OCI-LY7 (cell line): ENCODE measurements at regions not wholly inside any gene's neighbourhood (a gene's known extent, or its start where the extent isn't known, plus 50 kb on each side); places are given as distances from the start of the nearest gene placed in this dataset.

Experiments used
- BruUV-seq: library from RNA; stranded (reverse); fragments of 400-500 nt; replicated peaks from 2 replicates; lab custom pipeline; 2021; lab: Mats Ljungman, UMichigan
- CTCF ChIA-PET: fragments of 300-600 bp; sonication (Branson Sonifier 250); formaldehyde crosslinking; loops from one replicate; lab custom pipeline; 2022; ENCODE audit warnings: antibody characterized with exemption; ENCODE audit not compliant: unreplicated experiment; lab: Charles Lee
- POLR2A ChIA-PET: fragments of 300-600 bp; sonication (Branson Sonifier 250); formaldehyde crosslinking; loops from one replicate; lab custom pipeline; 2022; ENCODE audit warnings: antibody characterized with exemption; lab: Charles Lee
- DNase-seq: peaks from one replicate; pipeline ENCODE4 v3.0.0-alpha.2; 2015; ENCODE audit warnings: low spot score
- H2AFZ ChIP-seq: fragments of 200-600 bp; sonication (generic), shearing (Covaris generic); 2 replicates; pipeline ENCODE4 v1.6.1; 2014; ENCODE audit warnings: mild to moderate bottlenecking, antibody characterized with exemption, low read length, moderate library complexity
- H3K27ac ChIP-seq: fragments of 200-600 bp; sonication (generic); 2 replicates; pipeline ENCODE4 v1.5.1; 2014; ENCODE audit warnings: mixed run types, low read depth, mild to moderate bottlenecking, moderate library complexity, low read length, inconsistent platforms; ENCODE audit not compliant: poor library complexity, severe bottlenecking
- H3K36me3 ChIP-seq: fragments of 200-600 bp; sonication (generic); 2 replicates; pipeline ENCODE4 v1.6.1; 2014; ENCODE audit warnings: mild to moderate bottlenecking, antibody characterized with exemption, low read length, moderate library complexity, mixed read lengths; ENCODE audit not compliant: insufficient read depth
- H3K4me1 ChIP-seq: fragments of 200-600 bp; sonication (generic); 2 replicates; pipeline ENCODE4 v1.5.1; 2014; ENCODE audit warnings: mild to moderate bottlenecking, low read length; ENCODE audit not compliant: insufficient read depth, poor library complexity, severe bottlenecking
- H3K4me2 ChIP-seq: fragments of 200-600 bp; sonication (generic); 2 replicates; pipeline ENCODE4 v1.6.1; 2014; ENCODE audit warnings: mild to moderate bottlenecking, low read length
- H3K4me3 ChIP-seq: fragments of 200-600 bp; sonication (generic); 2 replicates; pipeline ENCODE4 v1.5.1; 2014; ENCODE audit warnings: mild to moderate bottlenecking, low read depth, low read length; ENCODE audit not compliant: poor library complexity, severe bottlenecking
- H3K79me2 ChIP-seq: fragments of 200-600 bp; sonication (generic); 2 replicates; pipeline ENCODE4 v1.6.1; 2016; ENCODE audit warnings: low read depth, mild to moderate bottlenecking, low read length, moderate library complexity, mixed read lengths; ENCODE audit not compliant: insufficient read depth
- H3K9me2 ChIP-seq: fragments of 200-600 bp; sonication (generic); 2 replicates; pipeline ENCODE4 v1.6.1; 2016; ENCODE audit warnings: mild to moderate bottlenecking, low read length, mixed read lengths; ENCODE audit not compliant: insufficient read depth
- H3K9me3 ChIP-seq: fragments of 200-600 bp; sonication (generic); 2 replicates; pipeline ENCODE4 v1.6.1; 2014; ENCODE audit warnings: mild to moderate bottlenecking, mixed run types, low read length, mixed read lengths
- H4K20me1 ChIP-seq: fragments of 200-600 bp; sonication (generic); 2 replicates; pipeline ENCODE4 v1.6.1; 2014; ENCODE audit warnings: mild to moderate bottlenecking, antibody characterized with exemption, low read length, moderate library complexity, mixed read lengths; ENCODE audit not compliant: insufficient read depth
- EZH2phosphoT487 ChIP-seq: fragments of 200-600 bp; sonication (generic); IDR thresholded peaks from 2 replicates; pipeline ENCODE4 v1.6.1; 2018; ENCODE audit warnings: low read depth, borderline replicate concordance, mild to moderate bottlenecking, mixed run types, antibody characterized with exemption, low read length, moderate library complexity, mixed read lengths
- intact Hi-C: fragments of 100-400 bp; cut with micrococcal nuclease; formaldehyde crosslinking; loops from one replicate; pipeline ENCODE4 v1.10.0; 2022; ENCODE audit not compliant: unreplicated experiment
- TF ChIP-seq, protein P1 (sequence below): fragments of 200-600 bp; sonication (generic); conservative IDR thresholded peaks from 2 replicates; pipeline ENCODE4 v1.5.1; 2014; ENCODE audit warnings: mild to moderate bottlenecking, antibody characterized with exemption, low read length, moderate library complexity, mixed read lengths

DNA sequence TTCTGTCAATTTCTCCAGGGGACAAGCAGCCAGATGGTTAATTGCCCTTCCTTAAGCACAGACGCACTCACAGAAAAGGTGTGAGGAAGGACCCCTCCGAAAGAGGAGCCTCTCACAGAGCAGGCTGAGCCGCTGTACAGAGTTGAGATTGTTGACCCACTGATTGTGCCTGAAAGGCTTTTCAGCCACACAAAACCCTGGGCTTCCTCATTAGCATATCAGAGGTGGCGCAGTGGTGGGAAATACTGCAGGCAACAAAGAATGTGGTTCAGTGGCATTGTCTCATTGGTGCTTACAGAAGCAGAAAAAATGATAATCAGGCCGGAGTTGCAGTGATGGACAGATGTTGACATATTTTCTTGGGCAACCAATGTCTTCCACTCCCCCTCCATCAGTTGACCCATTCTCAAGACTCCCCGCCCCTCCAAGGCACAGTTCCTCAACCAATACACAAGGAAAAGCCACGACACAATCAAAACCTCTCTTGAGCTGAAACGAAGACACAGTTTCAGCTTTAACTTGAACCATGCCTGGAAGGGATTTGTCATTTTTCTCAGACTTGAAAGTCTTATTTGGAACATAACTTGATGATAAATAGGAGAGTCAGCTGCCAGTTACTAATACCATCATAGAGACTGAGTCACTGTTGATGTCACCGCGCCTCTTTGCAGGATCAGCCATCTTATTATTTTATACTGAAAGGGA lies 53.1 kb downstream of the ATXN3L start:
- no peaks in the 10 kb centered on the region for H3K79me2 ChIP-seq
- CTCF ChIA-PET, result no interaction called here
- BruUV-seq, result no TSS peak
- H3K4me3 ChIP-seq, result no peak overlapping the region
- no peak overlapping the region for H2AFZ ChIP-seq
- no peaks in the 10 kb centered on the region for H4K20me1 ChIP-seq
- intact Hi-C loops, result no loop called here
- TF ChIP-seq, protein P1, sequence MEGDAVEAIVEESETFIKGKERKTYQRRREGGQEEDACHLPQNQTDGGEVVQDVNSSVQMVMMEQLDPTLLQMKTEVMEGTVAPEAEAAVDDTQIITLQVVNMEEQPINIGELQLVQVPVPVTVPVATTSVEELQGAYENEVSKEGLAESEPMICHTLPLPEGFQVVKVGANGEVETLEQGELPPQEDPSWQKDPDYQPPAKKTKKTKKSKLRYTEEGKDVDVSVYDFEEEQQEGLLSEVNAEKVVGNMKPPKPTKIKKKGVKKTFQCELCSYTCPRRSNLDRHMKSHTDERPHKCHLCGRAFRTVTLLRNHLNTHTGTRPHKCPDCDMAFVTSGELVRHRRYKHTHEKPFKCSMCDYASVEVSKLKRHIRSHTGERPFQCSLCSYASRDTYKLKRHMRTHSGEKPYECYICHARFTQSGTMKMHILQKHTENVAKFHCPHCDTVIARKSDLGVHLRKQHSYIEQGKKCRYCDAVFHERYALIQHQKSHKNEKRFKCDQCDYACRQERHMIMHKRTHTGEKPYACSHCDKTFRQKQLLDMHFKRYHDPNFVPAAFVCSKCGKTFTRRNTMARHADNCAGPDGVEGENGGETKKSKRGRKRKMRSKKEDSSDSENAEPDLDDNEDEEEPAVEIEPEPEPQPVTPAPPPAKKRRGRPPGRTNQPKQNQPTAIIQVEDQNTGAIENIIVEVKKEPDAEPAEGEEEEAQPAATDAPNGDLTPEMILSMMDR, result no peak
- no peak for TF ChIP-seq EZH2phosphoT487
- no peak for DNase-seq
- H3K36me3 ChIP-seq, result no peaks in the 10 kb centered on the region
- no peaks in the 10 kb centered on the region for H3K9me3 ChIP-seq
- no peaks in the 10 kb centered on the region for H3K9me2 ChIP-seq
- no peak overlapping the region for H3K4me2 ChIP-seq
- H3K4me1 ChIP-seq, result no peaks in the 10 kb centered on the region
- POLR2A ChIA-PET, result interaction anchor here (0.7 to 1.0 kb wide), 2 partner anchors 11 to 236 kb away, joined by 3 read pairs; no protein-coding TSS in a partner anchor
- H3K27ac ChIP-seq, result no peak overlapping the region

- Histone ChIP-seq H2AFZ (no peak overlapping the region), H3K36me3 (no peaks in the 10 kb centered on the region), H3K4me1 (no peaks in the 10 kb centered on the region), H3K9me3 (no peaks in the 10 kb centered on the region), H3K9me2 (no peaks in the 10 kb centered on the region), H3K79me2 (no peaks in the 10 kb centered on the region), H3K4me2 (no peak overlapping the region), H4K20me1 (no peaks in the 10 kb centered on the region), H3K27ac (no peak overlapping the region), H3K4me3 (no peak overlapping the region)
- CTCF ChIA-PET, result no interaction called here
- no TSS peak for BruUV-seq
- POLR2A ChIA-PET, result no interaction called here
- DNase-seq, result no peak
- intact Hi-C loops, result no loop called here
- TF ChIP-seq, protein P1, result no peak
These were observed 54.2 kb downstream of the ATXN3L start for GRCh38 chrX:13265549-13266132.

GRCh38 chrX:13265111-13265510 lies 54.7 kb downstream of the ATXN3L start:
- DNase-seq, result no peak
- Histone ChIP-seq H3K79me2 (no peaks in the 10 kb centered on the region), H2AFZ (no peak overlapping the region), H3K9me3 (no peaks in the 10 kb centered on the region), H3K27ac (no peak overlapping the region), H3K36me3 (no peaks in the 10 kb centered on the region), H3K4me2 (no peak overlapping the region), H3K9me2 (no peaks in the 10 kb centered on the region), H4K20me1 (no peaks in the 10 kb centered on the region), H3K4me1 (no peaks in the 10 kb centered on the region), H3K4me3 (no peak overlapping the region)
- ChIA-PET POLR2A (interaction anchor here (0.6 kb wide), 1 partner anchor 14 kb away, joined by 3 read pairs; no protein-coding TSS in a partner anchor), CTCF (no interaction called here)
- intact Hi-C loops, result no loop called here
- BruUV-seq, result no TSS peak
- no peak for TF ChIP-seq EZH2phosphoT487
- TF ChIP-seq, protein P1, result no peak
